ENCODE measurements at regions not wholly inside any gene's neighbourhood (a gene's known extent, or its start where the extent isn't known, plus 50 kb on each side); places are given as distances from the start of the nearest gene placed in this dataset.

- DNase-seq (ENCODE audit: low read depth), result no peak
Observed at GRCh38 chr3:117954131-117954530, 1080.5 kb downstream of the IGSF11 start.

GRCh38 chr3:117955196-117955595 lies 1079.5 kb downstream of the IGSF11 start:
- no peak for DNase-seq (ENCODE audit: low read depth)

GRCh38 chr3:117958027-117958426 lies 1076.6 kb downstream of the IGSF11 start:
- DNase-seq (ENCODE audit: low read depth), result no peak

- no peak for DNase-seq (ENCODE audit: low read depth)
Observed at GRCh38 chr3:117962750-117963149, 1071.9 kb downstream of the IGSF11 start.

- no peak for DNase-seq (ENCODE audit: low read depth)
Observed at GRCh38 chr3:117963858-117964257, 1070.8 kb downstream of the IGSF11 start.

- DNase-seq (ENCODE audit: low read depth), result no peak
Observed at GRCh38 chr3:117964814-117965213, 1069.8 kb downstream of the IGSF11 start.

GRCh38 chr3:117977504-117978228 lies 1057.0 kb downstream of the IGSF11 start:
- no peak for DNase-seq (ENCODE audit: low read depth)

GRCh38 chr3:117979466-117979865 lies 1055.2 kb downstream of the IGSF11 start:
- DNase-seq (ENCODE audit: low read depth), result no peak

GRCh38 chr3:117987256-117987655 lies 1047.4 kb downstream of the IGSF11 start:
- no peak for DNase-seq (ENCODE audit: low read depth)

GRCh38 chr3:117989982-117990381 lies 1044.7 kb downstream of the IGSF11 start:
- DNase-seq (ENCODE audit: low read depth), result no peak

GRCh38 chr3:117990627-117991026 lies 1044.0 kb downstream of the IGSF11 start:
- DNase-seq (ENCODE audit: low read depth), result no peak

- DNase-seq (ENCODE audit: low read depth), result no peak
Observed at GRCh38 chr3:117995842-117996437, 1038.7 kb downstream of the IGSF11 start.

GRCh38 chr3:117997201-117998049 lies 1037.2 kb downstream of the IGSF11 start:
- DNase-seq (ENCODE audit: low read depth), result peak; percentile 1

- DNase-seq (ENCODE audit: low read depth), result no peak
Observed at GRCh38 chr3:117998071-117998470, 1036.6 kb downstream of the IGSF11 start.

GRCh38 chr3:118000219-118000618 lies 1034.4 kb downstream of the IGSF11 start:
- no peak for DNase-seq (ENCODE audit: low read depth)

GRCh38 chr3:118001380-118001779 lies 1033.3 kb downstream of the IGSF11 start:
- DNase-seq (ENCODE audit: low read depth), result no peak

- no peak for DNase-seq (ENCODE audit: low read depth)
Observed at GRCh38 chr3:118011910-118012309, 1022.7 kb downstream of the IGSF11 start.

GRCh38 chr3:118029049-118029448 lies 1005.6 kb downstream of the IGSF11 start:
- no peak for DNase-seq (ENCODE audit: low read depth)

- no peak for DNase-seq (ENCODE audit: low read depth)
Observed at GRCh38 chr3:118036215-118036614, 998.4 kb downstream of the IGSF11 start.

GRCh38 chr3:118055381-118055780 lies 979.3 kb downstream of the IGSF11 start:
- no peak for DNase-seq (ENCODE audit: low read depth)

GRCh38 chr3:118057086-118057485 lies 977.6 kb downstream of the IGSF11 start:
- DNase-seq (ENCODE audit: low read depth), result no peak

- no peak for DNase-seq (ENCODE audit: low read depth)
Observed at GRCh38 chr3:118059096-118059495, 975.5 kb downstream of the IGSF11 start.

GRCh38 chr3:118067439-118067838 lies 967.2 kb downstream of the IGSF11 start:
- no peak for DNase-seq (ENCODE audit: low read depth)
